C4-2B (cell line): ENCODE measurements at regions not wholly inside any gene's neighbourhood (a gene's known extent, or its start where the extent isn't known, plus 50 kb on each side); places are given as distances from the start of the nearest gene placed in this dataset.

ENCODE experiments used
- CTCF ChIP-seq: fragments of 450-650 bp; conservative IDR thresholded peaks from 2 replicates; pipeline ENCODE4 v1.5.1; 2017; ENCODE audit warnings: mild to moderate bottlenecking
- ZFX ChIP-seq: fragments of 450-650 bp; IDR thresholded peaks from 2 replicates; pipeline ENCODE4 v1.6.1; 2017

GRCh38 chr7:27382307-27382706 lies 139.7 kb downstream of the EVX1 start:
- TF ChIP-seq CTCF (no peak), ZFX (no peak)
